PFSK-1 (cell line): ENCODE measurements at regions not wholly inside any gene's neighbourhood (a gene's known extent, or its start where the extent isn't known, plus 50 kb on each side); places are given as distances from the start of the nearest gene placed in this dataset.

Experiments used
- POLR2AphosphoS5 ChIP-seq: IDR thresholded peaks from 2 replicates; pipeline ENCODE4 v1.6.1; 2012; ENCODE audit warnings: low read depth, mild to moderate bottlenecking, control low read depth, low read length, moderate library complexity
- TAF1 ChIP-seq: IDR thresholded peaks from 2 replicates; pipeline ENCODE4 v1.6.1; 2012; ENCODE audit warnings: low read length, control low read depth, borderline replicate concordance; ENCODE audit not compliant: insufficient read depth

DNA sequence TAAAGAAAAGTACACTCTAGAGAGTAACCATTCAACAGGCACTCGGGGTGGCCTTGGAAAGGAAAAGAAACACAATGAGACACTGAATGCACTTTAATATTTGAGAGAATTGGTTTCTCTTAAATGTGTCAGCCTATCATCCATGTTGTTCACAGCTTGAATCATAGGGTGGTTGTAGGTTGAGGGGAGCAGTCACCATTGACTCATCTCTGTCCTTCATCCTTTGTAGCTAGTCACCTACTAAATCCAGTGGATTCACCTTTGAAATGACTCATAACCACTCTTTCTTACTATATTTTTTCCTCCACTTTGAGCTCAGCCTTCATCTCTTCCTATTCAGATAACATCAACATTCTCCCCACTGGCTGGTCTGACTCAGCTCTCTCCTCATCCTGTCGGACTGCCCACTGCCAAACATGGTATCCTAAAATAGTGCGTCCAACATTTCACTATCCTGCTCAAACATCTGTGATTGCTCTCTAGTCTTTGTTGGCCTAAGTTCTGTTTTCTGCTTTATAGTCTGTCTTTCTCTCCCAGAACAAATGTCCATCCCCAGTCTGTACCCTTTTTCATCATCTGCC is 182.7 kb upstream of the GADL1 start:
- TF ChIP-seq TAF1: no peak
- no peak for TF ChIP-seq POLR2AphosphoS5
